WERI-Rb-1 (cell line): ENCODE measurements at regions not wholly inside any gene's neighbourhood (a gene's known extent, or its start where the extent isn't known, plus 50 kb on each side); places are given as distances from the start of the nearest gene placed in this dataset.

Experiments used
- DNase-seq: peaks from one replicate; pipeline ENCODE4 v3.0.0-alpha.2; 2020
- H3K27ac ChIP-seq: fragments of 250-450 bp; sonication (Bioruptor Pico); 2 replicates; pipeline ENCODE4 v1.5.1; 2020; ENCODE audit warnings: mild to moderate bottlenecking, moderate library complexity
- H3K27me3 ChIP-seq: fragments of 250-450 bp; sonication (Bioruptor Pico); 2 replicates; pipeline ENCODE4 v1.5.1; 2021; ENCODE audit warnings: mild to moderate bottlenecking, low read depth, moderate library complexity; ENCODE audit not compliant: insufficient read depth, severe bottlenecking
- H3K36me3 ChIP-seq: fragments of 250-450 bp; sonication (Bioruptor Pico); 2 replicates; pipeline ENCODE4 v1.5.1; 2020; ENCODE audit warnings: mild to moderate bottlenecking, moderate library complexity
- H3K4me3 ChIP-seq: 2 replicates; pipeline ENCODE4 v1.5.1; 2011; ENCODE audit warnings: low read depth, mild to moderate bottlenecking, control low read depth, low read length
- H3K9me3 ChIP-seq: fragments of 250-450 bp; sonication (Bioruptor Pico); 2 replicates; pipeline ENCODE4 v1.5.1; 2021; ENCODE audit warnings: mild to moderate bottlenecking, moderate library complexity; ENCODE audit not compliant: severe bottlenecking
- TF ChIP-seq, protein P1 (sequence below): IDR thresholded peaks from 2 replicates; pipeline ENCODE4 v1.5.1; 2011; ENCODE audit warnings: low read depth, mild to moderate bottlenecking, control low read depth, inconsistent platforms, low read length

DNA sequence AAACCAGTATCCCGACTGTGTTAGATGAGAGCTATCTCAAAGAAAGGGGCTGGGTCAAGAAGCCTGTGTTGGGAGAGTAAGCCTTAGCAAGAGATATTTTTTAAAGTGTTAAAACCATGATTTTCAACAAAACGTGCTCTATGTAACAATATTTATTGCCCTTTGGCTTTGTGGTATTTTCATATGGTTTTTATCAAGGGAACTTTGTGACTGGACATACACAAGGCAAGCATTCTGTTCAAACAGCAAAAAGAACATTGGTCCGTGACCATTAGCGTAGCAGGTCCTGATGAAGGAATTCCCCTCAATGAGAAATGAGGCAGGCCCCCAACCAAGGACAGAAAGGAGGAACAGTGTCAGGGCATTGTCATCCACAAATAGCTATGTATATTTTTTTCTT lies 222.6 kb downstream of the MYLK4 start:
- TF ChIP-seq, protein P1, sequence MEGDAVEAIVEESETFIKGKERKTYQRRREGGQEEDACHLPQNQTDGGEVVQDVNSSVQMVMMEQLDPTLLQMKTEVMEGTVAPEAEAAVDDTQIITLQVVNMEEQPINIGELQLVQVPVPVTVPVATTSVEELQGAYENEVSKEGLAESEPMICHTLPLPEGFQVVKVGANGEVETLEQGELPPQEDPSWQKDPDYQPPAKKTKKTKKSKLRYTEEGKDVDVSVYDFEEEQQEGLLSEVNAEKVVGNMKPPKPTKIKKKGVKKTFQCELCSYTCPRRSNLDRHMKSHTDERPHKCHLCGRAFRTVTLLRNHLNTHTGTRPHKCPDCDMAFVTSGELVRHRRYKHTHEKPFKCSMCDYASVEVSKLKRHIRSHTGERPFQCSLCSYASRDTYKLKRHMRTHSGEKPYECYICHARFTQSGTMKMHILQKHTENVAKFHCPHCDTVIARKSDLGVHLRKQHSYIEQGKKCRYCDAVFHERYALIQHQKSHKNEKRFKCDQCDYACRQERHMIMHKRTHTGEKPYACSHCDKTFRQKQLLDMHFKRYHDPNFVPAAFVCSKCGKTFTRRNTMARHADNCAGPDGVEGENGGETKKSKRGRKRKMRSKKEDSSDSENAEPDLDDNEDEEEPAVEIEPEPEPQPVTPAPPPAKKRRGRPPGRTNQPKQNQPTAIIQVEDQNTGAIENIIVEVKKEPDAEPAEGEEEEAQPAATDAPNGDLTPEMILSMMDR = no peak

DNA sequence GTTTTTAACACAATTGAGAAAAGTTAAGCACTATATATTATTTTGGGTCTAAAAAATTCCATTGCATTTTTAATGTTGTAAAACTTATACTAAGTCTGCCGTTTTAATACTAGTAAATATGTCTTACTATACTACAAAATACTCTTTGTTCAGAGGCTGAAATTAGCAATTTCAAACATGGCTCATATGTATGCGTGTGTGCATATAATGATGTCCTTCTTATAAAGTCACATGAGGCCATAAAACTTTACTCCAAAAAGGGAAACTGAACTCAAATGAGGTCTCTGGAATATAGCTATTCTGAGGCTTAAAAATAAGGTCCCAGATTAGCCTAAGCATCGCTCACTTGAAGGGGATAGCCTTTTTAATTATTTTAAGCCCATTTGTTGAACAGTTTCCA lies 224.0 kb downstream of the MYLK4 start:
- no peaks in the 10 kb centered on the region for H3K36me3 ChIP-seq
- peaks cover 4% of the 10 kb centered on the region for H3K9me3 ChIP-seq
- TF ChIP-seq, protein P1 = no peak
- peaks cover 59% of the 10 kb centered on the region for H3K27me3 ChIP-seq
- H3K4me3 ChIP-seq = no peak overlapping the region
- no peak overlapping the region for H3K27ac ChIP-seq
- DNase-seq = no peak

More for the DNA sequence above, 222.6 kb downstream of the MYLK4 start:
- no peak overlapping the region for H3K4me3 ChIP-seq
- H3K27ac ChIP-seq = no peak overlapping the region
- no peaks in the 10 kb centered on the region for H3K36me3 ChIP-seq
- no peak for DNase-seq
- peaks cover 53% of the 10 kb centered on the region for H3K27me3 ChIP-seq
- peaks cover 4% of the 10 kb centered on the region for H3K9me3 ChIP-seq

DNA sequence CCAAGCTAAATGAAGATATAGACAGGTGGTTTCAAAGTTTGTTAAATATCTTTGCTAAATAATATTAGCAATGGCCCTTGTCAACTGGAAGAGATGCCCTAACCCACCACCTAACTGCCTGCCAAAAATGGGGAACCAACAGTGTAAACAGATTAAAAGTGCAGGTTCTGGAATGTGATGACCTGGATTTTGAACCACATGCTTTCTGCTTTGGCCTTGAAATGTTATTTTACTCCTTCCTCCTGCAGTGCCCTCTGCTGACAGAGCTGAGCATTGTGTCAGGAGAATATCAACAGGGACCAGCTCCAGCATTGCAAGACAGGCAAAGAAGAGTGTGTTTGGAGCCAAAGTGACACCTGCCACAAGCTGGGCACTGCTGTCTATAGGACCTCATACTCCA lies 226.6 kb downstream of the MYLK4 start:
- no peaks in the 10 kb centered on the region for H3K36me3 ChIP-seq
- peaks cover 11% of the 10 kb centered on the region for H3K9me3 ChIP-seq
- TF ChIP-seq, protein P1 = peak; percentile 48
- no peak overlapping the region for H3K27ac ChIP-seq
- no peak for DNase-seq
- no peak overlapping the region for H3K4me3 ChIP-seq
- peaks cover 47% of the 10 kb centered on the region for H3K27me3 ChIP-seq

DNA sequence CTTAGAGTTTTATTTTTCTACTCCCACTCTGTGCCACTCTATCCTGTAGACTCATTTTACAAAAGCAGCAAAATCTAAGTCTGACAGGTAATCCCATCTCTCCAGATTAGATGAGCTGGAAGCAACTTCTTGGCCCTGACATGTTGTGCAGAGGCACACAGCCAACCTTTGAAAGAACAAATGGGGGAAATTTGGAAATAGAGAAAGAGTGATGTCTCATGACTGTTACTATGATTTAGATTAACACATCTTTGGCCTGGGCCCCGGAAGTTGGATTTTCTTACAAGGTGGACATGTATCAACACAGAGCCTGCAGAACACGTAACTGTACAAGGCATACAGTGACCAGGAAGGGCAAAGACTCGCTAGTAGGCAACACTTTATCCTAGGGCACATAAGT lies 227.7 kb downstream of the MYLK4 start:
- no peak overlapping the region for H3K27ac ChIP-seq
- H3K27me3 ChIP-seq = peaks cover 47% of the 10 kb centered on the region
- TF ChIP-seq, protein P1 = no peak
- H3K9me3 ChIP-seq = peaks cover 11% of the 10 kb centered on the region
- H3K36me3 ChIP-seq = no peaks in the 10 kb centered on the region
- no peak for DNase-seq
- no peak overlapping the region for H3K4me3 ChIP-seq

DNA sequence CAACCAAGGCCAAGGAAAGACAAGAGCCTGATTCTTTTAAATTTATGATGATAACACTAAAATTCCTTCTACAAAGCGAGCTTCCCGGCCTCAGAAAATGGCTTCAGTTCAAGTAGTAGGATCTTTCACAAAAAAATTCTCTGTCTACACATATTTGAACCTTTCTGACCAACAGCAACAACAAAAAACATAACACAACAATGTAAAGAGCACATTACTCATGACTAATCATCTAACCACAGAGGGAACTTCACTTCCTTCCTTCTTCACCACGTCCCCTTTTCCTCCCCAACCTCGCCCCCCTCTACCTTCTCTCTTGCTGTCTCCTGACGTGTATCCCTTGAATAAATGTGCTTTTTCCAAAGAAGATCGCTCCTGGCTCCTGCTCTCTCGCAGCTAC lies 228.2 kb downstream of the MYLK4 start:
- H3K36me3 ChIP-seq = no peaks in the 10 kb centered on the region
- H3K27me3 ChIP-seq = peaks cover 48% of the 10 kb centered on the region
- H3K9me3 ChIP-seq = peaks cover 13% of the 10 kb centered on the region
- no peak overlapping the region for H3K27ac ChIP-seq
- no peak overlapping the region for H3K4me3 ChIP-seq
- TF ChIP-seq, protein P1 = no peak
- no peak for DNase-seq

DNA sequence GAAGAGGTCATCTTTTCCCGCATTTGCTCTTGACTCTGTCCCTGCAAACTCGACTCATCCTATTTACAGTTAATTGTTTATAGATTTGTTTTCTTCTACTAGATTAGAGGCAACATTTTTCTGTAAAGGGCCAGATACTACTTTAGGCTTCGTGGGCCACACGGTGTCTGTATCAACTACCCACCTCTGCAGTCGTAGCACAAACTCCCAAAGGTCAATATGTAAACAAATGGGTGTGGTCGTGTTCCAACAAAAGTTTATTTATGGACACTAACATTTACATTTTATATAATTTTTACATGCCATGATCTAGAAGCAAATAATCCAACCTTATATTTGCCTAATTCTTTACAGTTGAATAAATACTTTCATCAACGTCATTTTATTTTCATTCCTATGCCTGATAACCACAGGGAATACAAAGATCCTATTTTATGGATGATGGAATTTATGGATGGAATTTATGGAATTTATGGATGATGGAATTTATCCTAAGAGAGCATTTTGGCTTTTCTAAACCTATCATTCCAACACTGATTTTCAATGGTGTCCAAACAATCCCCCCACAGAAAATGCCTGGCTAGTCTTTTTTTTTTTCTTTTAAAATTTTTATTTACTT lies 232.8 kb downstream of the MYLK4 start:
- no peak overlapping the region for H3K4me3 ChIP-seq
- H3K36me3 ChIP-seq = no peaks in the 10 kb centered on the region
- TF ChIP-seq, protein P1 = no peak
- H3K27ac ChIP-seq = no peak overlapping the region
- H3K27me3 ChIP-seq = peaks cover 86% of the 10 kb centered on the region
- peaks cover 9% of the 10 kb centered on the region for H3K9me3 ChIP-seq
- no peak for DNase-seq
